RPMI7951 (cell line): ENCODE measurements at regions not wholly inside any gene's neighbourhood (a gene's known extent, or its start where the extent isn't known, plus 50 kb on each side); places are given as distances from the start of the nearest gene placed in this dataset.
"Not testable (repeated sequence)": the region's sequence is repeated elsewhere in the genome, so short reads cannot be mapped to it uniquely, and the experiment has no call there.

ENCODE experiments used
- DNase-seq: peaks from one replicate; pipeline ENCODE4 v3.0.0-alpha.2; 2012; ENCODE audit warnings: low read depth

- no peak for DNase-seq
Observed at GRCh38 chr11:134866981-134867675, 455.1 kb upstream of the B3GAT1 start.

GRCh38 chr11:134866215-134866614, 454.2 kb upstream of the B3GAT1 start:
- DNase-seq, result no peak

DNA sequence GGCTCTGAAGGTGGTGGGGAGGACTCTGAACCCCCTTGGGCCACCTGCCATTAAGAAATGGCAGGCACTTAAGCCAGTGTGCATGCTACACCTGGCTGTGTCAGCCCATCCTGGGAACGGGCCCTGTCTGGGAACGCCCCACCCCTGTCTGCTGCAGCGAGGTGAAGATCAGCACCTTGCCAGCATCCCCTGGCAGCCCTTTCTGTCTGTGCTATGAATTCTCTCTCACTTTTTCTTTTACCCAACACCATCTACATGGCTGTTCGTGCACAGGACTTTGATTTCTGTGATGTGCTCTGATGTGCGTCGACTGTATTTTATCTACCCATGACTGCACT, 452.9 kb upstream of the B3GAT1 start:
- no peak for DNase-seq

GRCh38 chr11:134864233-134864967, 452.4 kb upstream of the B3GAT1 start:
- DNase-seq, result no peak

- no peak for DNase-seq
Observed at GRCh38 chr11:134863294-134863693, 451.3 kb upstream of the B3GAT1 start.

DNA sequence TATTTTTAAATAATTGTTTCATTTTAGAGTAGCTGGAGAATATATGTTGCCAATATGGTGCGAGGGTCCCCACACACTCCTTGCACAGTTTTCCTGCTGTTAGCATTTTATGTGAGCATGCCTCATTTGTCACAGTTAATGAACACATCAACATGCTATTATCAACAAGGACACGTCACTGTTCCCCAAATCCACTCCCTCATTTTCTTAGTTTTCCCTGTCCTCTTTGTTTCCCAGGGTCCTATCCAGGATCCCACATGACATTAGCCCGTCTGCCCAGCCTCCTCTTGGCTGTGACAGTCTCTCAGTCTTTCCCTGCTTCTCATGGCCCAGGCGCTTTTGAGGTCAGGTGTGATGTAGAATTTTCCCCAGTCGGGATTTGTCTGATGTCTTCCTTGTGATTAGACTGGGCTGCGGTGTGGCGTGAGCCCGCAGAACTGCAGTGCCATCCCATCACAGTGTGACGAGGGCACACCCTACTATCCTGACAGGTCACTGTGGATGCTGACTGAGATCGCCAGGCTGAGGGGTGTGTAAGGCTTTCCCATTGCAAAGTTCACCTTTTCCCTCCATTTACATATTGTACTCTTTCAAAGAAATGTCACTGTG, 450.6 kb upstream of the B3GAT1 start:
- no peak for DNase-seq

GRCh38 chr11:134862105-134862502, 450.1 kb upstream of the B3GAT1 start:
- peak; percentile 4 for DNase-seq

- DNase-seq, result no peak
Observed at GRCh38 chr11:134861490-134862104, 449.6 kb upstream of the B3GAT1 start.

- no peak for DNase-seq
Observed at GRCh38 chr11:134858783-134859480, 446.9 kb upstream of the B3GAT1 start.

- DNase-seq, result no peak
Observed at GRCh38 chr11:134857035-134857434, 445.0 kb upstream of the B3GAT1 start.

DNA sequence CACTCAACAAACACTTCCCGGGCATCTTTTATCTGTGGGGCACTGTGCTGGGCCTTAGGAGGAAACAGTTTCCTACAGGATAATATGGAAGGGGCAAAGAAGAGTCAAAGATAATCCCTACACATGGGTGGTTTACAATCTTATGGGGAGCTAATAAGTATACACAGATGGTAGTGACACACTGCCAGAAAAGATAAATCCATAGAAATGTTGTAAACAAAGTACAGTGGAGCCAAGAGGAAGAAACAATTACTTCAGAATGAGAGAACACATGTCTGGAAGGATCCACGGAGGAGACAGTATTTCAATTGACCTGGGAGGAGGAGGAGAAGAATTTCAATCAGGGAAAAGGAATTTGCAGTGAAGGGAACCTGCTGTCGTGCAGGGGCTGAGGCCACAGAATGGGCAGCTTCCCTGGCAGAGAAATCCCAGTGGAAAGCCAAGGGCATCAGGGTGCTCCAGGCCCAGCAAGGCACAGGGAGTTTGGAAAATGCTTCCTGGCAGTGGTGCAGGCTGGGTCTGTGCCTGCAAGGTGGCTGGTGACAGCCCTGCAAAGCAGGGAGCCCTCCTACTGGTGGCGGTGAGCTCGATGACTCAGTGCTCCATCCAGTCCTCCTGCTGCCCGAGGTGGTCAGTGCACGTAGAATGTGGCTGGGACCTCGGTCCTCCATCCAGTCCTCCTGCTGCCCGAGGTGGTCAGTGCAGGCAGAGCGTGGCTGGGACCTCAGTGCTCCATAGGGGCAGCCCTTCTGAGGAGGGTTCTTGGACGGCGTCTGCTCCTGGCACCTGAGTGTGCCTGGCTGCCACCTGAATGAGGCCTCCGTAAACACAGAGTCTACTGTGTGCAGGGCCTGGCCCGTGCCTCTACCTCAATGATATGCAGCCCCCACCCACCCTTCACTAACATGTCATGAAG, 444.3 kb upstream of the B3GAT1 start:
- DNase-seq, result no peak

DNA sequence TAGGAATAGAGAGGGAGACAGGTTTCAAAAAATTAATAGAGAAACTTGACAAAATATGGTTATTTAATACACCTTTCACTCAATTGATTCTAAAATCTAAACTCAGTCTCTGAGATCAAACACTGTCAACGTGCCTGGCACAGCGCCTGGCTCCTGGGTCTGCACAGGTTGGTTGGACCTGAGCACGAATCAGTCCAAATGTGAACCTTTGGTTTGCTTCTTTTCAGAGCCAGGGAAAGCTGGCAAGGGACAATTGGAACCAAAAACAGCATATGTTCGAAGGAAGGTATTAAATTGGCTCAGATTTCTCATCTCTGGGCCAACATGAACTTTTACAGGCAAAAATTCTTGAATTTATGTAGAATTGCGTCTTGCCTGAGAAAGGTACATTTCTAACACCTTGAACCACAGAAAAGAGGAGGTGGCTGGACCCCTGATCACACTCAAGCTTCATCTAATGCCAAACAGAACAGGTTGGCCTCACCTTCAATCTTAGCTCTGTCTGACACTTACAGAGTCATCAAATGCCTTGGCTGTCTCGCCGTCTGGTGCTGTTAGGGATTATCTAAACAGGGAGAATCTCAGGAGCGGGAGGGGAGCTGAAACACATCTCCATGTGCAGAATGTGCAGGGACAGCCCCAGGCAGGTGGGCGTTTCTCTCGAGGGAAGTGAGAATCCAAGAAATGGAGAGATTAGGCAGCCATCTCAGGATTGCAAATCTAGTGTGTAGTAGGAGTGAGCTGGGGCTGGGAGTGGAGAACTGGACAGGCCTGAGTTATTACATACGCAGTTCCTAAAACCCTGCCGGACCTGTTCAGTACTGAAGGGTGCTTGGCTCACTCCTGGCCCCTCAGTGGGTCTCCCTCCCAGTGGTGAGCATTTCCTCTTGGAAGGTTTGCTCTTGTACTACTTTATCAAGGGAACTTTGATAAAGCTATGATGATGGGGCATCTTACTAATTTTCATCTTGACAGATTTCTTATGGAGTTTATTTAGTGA, 442.2 kb upstream of the B3GAT1 start:
- DNase-seq, result no peak

DNA sequence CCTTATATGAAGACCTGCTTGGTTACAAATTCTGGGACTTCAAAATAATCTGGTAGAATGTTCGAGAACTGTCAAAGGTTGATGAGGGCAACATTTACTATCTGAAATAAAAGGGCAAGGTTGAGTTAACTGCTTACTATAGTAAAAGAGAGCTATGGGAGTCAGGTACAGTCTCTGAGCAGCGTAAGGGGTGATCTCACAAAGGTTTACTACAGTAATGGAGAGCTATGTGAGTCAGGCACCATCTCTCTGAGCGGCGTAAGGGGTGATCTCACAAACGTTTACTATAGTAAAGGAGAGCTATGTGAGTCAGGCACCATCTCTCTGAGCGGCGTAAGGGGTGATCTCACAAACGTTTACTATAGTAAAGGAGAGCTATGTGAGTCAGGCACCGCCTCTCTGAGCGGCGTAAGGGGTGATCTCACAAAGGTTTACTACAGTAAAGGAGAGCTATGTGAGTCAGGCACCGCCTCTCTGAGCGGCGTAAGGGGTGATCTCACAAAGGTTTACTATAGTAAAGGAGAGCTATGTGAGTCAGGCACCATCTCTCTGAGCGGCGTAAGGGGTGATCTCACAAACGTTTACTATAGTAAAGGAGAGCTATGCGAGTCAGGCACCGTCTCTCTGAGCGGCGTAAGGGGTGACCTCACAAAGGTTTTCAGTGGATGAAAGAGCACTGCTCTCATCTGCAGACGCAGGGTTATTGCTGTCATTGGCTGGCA, 439.6 kb upstream of the B3GAT1 start:
- not testable (repeated sequence) for DNase-seq

GRCh38 chr11:134850566-134850965, 438.5 kb upstream of the B3GAT1 start:
- no peak for DNase-seq

GRCh38 chr11:134849833-134850232, 437.8 kb upstream of the B3GAT1 start:
- DNase-seq, result no peak

DNA sequence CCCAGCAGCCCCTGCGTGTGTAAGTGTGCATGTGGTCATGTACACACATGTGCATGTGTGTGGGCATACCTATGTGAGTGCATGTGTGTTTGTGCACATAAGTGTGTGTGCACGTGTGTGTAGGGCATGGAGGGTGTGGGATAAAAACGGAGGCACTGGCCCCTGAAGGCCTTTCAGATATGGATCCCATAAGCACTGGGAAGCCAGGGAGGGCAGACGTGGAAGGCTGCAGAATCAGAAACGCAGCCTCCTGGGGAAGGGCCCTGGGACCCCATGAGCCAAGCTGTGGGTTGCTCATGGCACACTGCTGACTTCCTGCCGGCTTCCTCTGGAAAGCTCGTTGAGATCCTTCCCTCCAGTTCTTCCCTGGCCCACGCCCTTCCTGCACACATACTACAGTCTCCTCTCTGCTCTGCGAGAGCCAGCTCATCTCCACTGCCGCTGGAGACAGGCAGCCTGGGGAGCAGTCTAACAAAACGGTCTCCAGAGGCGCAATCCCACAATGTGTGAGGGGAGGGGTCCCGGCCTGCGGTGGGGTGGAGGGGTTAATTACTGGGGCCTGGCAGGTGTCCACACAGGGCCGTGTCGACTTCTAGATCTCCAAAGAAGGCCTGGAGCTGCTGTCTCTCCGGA, 435.2 kb upstream of the B3GAT1 start:
- DNase-seq, result no peak

DNA sequence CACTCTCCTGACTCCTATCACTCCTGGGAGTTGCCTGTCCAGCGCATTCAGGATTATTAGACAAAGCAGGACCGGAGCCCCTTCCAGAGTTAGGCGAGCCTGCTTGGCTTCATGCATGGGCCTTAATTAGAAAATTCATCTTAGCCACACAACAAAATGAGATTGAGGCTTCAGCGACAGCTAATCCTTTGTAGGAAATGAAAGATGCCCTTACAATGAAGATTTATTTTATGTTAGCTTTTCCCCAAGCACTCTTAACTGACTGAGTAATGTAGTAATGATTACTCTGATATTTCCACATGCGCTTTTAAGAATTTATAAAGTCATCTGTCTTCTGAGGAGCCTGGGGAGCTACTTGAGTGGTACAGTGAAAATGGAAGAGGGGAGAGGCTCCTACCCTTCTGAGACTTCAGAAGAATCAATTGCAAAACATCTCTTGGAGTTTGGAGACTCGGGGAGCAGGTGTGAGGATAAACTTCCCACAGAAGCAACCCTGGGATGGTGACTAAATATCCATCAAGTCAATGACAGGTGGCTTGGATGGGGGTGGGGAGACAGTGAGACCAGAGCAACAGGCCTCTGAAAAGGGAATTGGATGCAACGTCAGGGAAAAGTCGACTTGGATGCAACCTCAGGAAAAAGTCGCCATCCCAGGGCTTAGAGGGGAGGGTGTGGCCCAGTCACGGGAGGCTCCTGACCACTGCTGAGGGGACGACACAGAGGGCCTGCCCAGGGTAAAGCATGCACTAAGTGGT, 434.5 kb upstream of the B3GAT1 start:
- DNase-seq, result no peak
